ENCODE measurements at regions not wholly inside any gene's neighbourhood (a gene's known extent, or its start where the extent isn't known, plus 50 kb on each side); places are given as distances from the start of the nearest gene placed in this dataset.
A peak's percentile ranks its signal among the peaks of the same experiment; 100 is the strongest.

GRCh38 chr1:14413819-14414490 is 184.5 kb upstream of the KAZN start:
- Mint-ChIP-seq H3K27ac (peak overlapping the region; percentile 34; the same call in 1 of the 2 replicates), H3K9me3 (0 out of 2 replicates have a peak, but pooled peaks cover 3% of the 10 kb centered on the region), H3K27me3 (ENCODE audit: low read depth) (no peaks in the 10 kb centered on the region), H3K4me3 (no peak overlapping the region), H3K36me3 (no peaks in the 10 kb centered on the region), H3K4me1 (peaks cover 4% of the 10 kb centered on the region)
- TF ChIP-seq IRF2 (CRISPR knock-in tag; IDR thresholded peaks at IDR 0.05; ENCODE audit: borderline replicate concordance, low read depth) (no peak), HMGA2 (CRISPR knock-in tag; IDR thresholded peaks at IDR 0.05) (no peak), ETV6 (CRISPR knock-in tag; IDR thresholded peaks at IDR 0.05) (no peak), USF2 (CRISPR knock-in tag; IDR thresholded peaks at IDR 0.05) (no peak), ZSCAN18 (CRISPR knock-in tag; IDR thresholded peaks at IDR 0.05) (no peak), ZMAT4 (CRISPR knock-in tag; IDR thresholded peaks at IDR 0.05) (no peak), FOXK1 (CRISPR knock-in tag; IDR thresholded peaks at IDR 0.05) (no peak), AR (CRISPR knock-in tag; IDR thresholded peaks at IDR 0.05) (no peak), RORB (CRISPR knock-in tag; IDR thresholded peaks at IDR 0.05) (no peak), STAT6 (CRISPR knock-in tag; conservative IDR thresholded peaks at IDR 0.05; ENCODE audit: low read depth) (no peak), ZNF138 (CRISPR knock-in tag; conservative IDR thresholded peaks at IDR 0.05) (no peak), PRDM15 (CRISPR knock-in tag; IDR thresholded peaks at IDR 0.05) (no peak), CDX4 (CRISPR knock-in tag; IDR thresholded peaks at IDR 0.05; ENCODE audit: borderline replicate concordance) (no peak), MLX (CRISPR knock-in tag; IDR thresholded peaks at IDR 0.05) (no peak), EMX1 (CRISPR knock-in tag; IDR thresholded peaks at IDR 0.05) (no peak)
- DNase-seq (ENCODE audit: low spot score) = no peak
- ATAC-seq = no peak
- POLR2A ChIA-PET = no interaction called here
- CTCF ChIA-PET = interaction anchor here (1.3 kb wide), 1 partner anchor 158 kb away, joined by 4 read pairs; no protein-coding TSS in a partner anchor
